ENCODE measurements at regions not wholly inside any gene's neighbourhood (a gene's known extent, or its start where the extent isn't known, plus 50 kb on each side); places are given as distances from the start of the nearest gene placed in this dataset.
"Not testable (repeated sequence)": the region's sequence is repeated elsewhere in the genome, so short reads cannot be mapped to it uniquely, and the experiment has no call there.

DNA sequence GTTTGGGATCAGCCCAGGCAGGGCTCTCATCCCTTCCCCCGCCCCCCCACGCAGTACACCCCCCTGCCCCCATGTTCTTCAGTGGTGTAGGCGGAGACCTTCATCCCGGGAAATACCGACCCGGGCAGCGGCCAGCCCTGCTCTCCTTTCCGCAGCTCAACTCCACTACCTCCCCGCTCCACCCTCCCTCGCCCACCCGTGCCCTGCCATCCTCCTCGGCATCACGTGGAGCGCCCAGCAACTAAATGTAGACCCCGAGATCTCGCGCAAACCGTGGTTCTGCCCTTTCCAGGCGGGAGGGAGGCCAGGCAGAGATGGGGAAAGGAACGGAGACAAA is 1932.2 kb upstream of the DEFB115 start:
- ChIA-PET POLR2A (no interaction called here), CTCF (no interaction called here)
- no peaks in the 10 kb centered on the region for H3K27me3 ChIP-seq (ENCODE audit: control insufficient read depth, insufficient read depth, low read length)
- no peak overlapping the region for H3K4me3 ChIP-seq (ENCODE audit: low read depth, low read length)
- TF ChIP-seq, protein P1, sequence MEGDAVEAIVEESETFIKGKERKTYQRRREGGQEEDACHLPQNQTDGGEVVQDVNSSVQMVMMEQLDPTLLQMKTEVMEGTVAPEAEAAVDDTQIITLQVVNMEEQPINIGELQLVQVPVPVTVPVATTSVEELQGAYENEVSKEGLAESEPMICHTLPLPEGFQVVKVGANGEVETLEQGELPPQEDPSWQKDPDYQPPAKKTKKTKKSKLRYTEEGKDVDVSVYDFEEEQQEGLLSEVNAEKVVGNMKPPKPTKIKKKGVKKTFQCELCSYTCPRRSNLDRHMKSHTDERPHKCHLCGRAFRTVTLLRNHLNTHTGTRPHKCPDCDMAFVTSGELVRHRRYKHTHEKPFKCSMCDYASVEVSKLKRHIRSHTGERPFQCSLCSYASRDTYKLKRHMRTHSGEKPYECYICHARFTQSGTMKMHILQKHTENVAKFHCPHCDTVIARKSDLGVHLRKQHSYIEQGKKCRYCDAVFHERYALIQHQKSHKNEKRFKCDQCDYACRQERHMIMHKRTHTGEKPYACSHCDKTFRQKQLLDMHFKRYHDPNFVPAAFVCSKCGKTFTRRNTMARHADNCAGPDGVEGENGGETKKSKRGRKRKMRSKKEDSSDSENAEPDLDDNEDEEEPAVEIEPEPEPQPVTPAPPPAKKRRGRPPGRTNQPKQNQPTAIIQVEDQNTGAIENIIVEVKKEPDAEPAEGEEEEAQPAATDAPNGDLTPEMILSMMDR (IDR thresholded peaks at IDR 0.05; ENCODE audit: low read depth, low read length), result no peak
- no peak overlapping the region for H3K27ac ChIP-seq (ENCODE audit: low read depth, low read length)
- H3K9me3 ChIP-seq (ENCODE audit: control insufficient read depth, insufficient read depth, low read length), result peaks cover 46% of the 10 kb centered on the region
- no peak for DNase-seq (ENCODE audit: low read depth, low spot score)

- POLR2A ChIA-PET; H3K27ac ChIP-seq (ENCODE audit: low read depth, low read length); CTCF ChIA-PET; H3K27me3 ChIP-seq (ENCODE audit: control insufficient read depth, insufficient read depth, low read length); DNase-seq (ENCODE audit: low read depth, low spot score); H3K4me3 ChIP-seq (ENCODE audit: low read depth, low read length): not testable (repeated sequence)
- peaks cover 50% of the 10 kb centered on the region for H3K9me3 ChIP-seq (ENCODE audit: control insufficient read depth, insufficient read depth, low read length)
These were observed 1931.7 kb upstream of the DEFB115 start for GRCh38 chr20:29325781-29326180.

- no peak overlapping the region for H3K27ac ChIP-seq (ENCODE audit: low read depth, low read length)
- ChIA-PET POLR2A (no interaction called here), CTCF (no interaction called here)
These were observed 1930.9 kb upstream of the DEFB115 start for GRCh38 chr20:29326376-29327070.

DNA sequence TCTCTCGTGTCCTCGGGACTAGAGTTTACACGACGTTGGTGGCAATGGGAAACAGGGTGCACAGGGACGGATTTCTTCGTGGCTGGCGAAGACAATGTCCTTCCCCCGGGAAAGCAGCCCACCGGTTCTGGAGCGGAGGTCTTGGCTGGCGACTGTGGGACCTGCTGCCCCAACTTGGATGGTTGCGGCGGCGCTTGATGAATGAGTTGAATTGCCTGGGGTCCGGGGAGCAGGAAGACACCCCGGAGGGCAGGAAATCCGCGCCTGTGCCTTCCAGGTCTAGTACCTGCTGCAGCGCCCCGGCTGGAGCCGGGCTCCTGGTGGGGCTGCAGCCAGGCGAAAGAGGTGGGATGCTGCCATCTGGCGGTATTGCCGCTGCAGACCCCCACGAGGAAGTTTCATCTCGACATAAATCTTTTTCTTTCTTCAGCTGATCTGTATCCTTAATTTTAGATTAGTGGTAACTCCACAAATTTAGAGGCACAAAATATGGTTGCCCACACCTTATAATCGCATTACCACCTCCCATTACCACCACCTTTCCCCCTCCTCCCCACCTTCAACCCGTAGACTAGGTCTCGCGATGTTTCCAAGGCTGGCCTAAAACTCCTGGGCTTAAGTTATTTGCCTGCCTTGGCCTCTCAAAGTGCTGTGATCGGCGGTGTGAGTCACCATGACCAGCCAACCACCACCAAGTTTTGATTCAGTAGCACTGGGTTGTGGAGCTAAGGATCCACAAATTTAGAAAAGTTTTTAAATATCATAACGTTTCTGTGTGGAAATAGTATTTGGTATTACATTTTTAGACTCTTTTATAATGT is 1929.7 kb upstream of the DEFB115 start:
- peaks cover 57% of the 10 kb centered on the region for H3K9me3 ChIP-seq (ENCODE audit: control insufficient read depth, insufficient read depth, low read length)
- CTCF ChIA-PET; H3K27me3 ChIP-seq (ENCODE audit: control insufficient read depth, insufficient read depth, low read length); DNase-seq (ENCODE audit: low read depth, low spot score); H3K4me3 ChIP-seq (ENCODE audit: low read depth, low read length); H3K27ac ChIP-seq (ENCODE audit: low read depth, low read length); POLR2A ChIA-PET: not testable (repeated sequence)

More at GRCh38 chr20:29326376-29327070, 1930.9 kb upstream of the DEFB115 start:
- DNase-seq (ENCODE audit: low read depth, low spot score), result no peak
- peaks cover 57% of the 10 kb centered on the region for H3K9me3 ChIP-seq (ENCODE audit: control insufficient read depth, insufficient read depth, low read length)
- no peaks in the 10 kb centered on the region for H3K27me3 ChIP-seq (ENCODE audit: control insufficient read depth, insufficient read depth, low read length)
- TF ChIP-seq, protein P1 (IDR thresholded peaks at IDR 0.05; ENCODE audit: low read depth, low read length), result no peak
- H3K4me3 ChIP-seq (ENCODE audit: low read depth, low read length), result no peak overlapping the region

GRCh38 chr20:29330429-29331115 is 1926.9 kb upstream of the DEFB115 start:
- CTCF ChIA-PET; H3K27ac ChIP-seq (ENCODE audit: low read depth, low read length); DNase-seq (ENCODE audit: low read depth, low spot score); H3K27me3 ChIP-seq (ENCODE audit: control insufficient read depth, insufficient read depth, low read length); H3K4me3 ChIP-seq (ENCODE audit: low read depth, low read length); POLR2A ChIA-PET: not testable (repeated sequence)
- peaks cover 35% of the 10 kb centered on the region for H3K9me3 ChIP-seq (ENCODE audit: control insufficient read depth, insufficient read depth, low read length)

- H3K27ac ChIP-seq (ENCODE audit: low read depth, low read length), result no peak overlapping the region
- H3K4me3 ChIP-seq (ENCODE audit: low read depth, low read length), result no peak overlapping the region
- DNase-seq (ENCODE audit: low read depth, low spot score), result no peak
- H3K27me3 ChIP-seq (ENCODE audit: control insufficient read depth, insufficient read depth, low read length), result no peaks in the 10 kb centered on the region
- TF ChIP-seq, protein P1 (IDR thresholded peaks at IDR 0.05; ENCODE audit: low read depth, low read length), result no peak
- H3K9me3 ChIP-seq (ENCODE audit: control insufficient read depth, insufficient read depth, low read length), result peaks cover 26% of the 10 kb centered on the region
- ChIA-PET POLR2A (no interaction called here), CTCF (no interaction called here)
These were observed 1907.6 kb upstream of the DEFB115 start for GRCh38 chr20:29349836-29350235.

DNA sequence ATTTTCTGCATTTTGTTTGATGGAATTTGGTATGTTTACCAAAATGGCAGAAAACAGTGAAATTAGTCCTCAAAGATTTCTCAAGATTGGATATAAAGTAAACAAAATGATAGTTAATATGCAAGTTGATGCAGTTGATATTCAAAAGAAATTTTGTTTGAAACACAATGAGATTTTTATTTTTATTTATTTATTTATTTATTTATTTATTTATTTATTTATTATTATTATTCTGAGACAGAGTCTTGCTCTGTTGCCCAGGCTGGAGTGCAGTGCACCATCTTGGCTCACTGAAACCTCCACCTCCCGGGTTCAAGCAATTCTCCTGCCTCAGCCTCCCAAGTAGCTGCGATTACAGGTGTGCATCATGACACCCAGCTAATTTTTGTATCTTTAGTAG is 1881.5 kb upstream of the DEFB115 start:
- H3K27ac ChIP-seq (ENCODE audit: low read depth, low read length); CTCF ChIA-PET; POLR2A ChIA-PET; H3K27me3 ChIP-seq (ENCODE audit: control insufficient read depth, insufficient read depth, low read length); DNase-seq (ENCODE audit: low read depth, low spot score); H3K4me3 ChIP-seq (ENCODE audit: low read depth, low read length): not testable (repeated sequence)
- H3K9me3 ChIP-seq (ENCODE audit: control insufficient read depth, insufficient read depth, low read length), result peaks cover 18% of the 10 kb centered on the region

DNA sequence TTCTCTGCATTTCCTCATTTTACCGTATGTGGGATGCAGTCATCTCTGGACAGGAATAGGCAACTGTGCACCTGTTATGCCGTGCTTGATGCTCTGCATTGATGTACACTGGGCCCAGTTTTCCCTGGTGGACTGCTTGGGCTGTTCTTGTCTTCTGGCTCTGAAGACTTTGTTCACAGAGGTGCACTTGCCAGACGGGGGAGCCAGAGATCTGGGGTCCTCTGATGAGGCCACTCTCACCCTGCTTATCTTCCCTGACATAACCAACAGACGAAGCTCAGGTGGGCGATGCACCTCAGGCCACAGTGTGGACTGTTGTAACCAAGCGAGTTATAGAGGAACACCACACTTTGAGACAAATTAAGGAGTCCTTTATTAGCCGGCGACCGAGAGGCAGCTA is 1864.6 kb upstream of the DEFB115 start:
- CTCF ChIA-PET; H3K27me3 ChIP-seq (ENCODE audit: control insufficient read depth, insufficient read depth, low read length): not testable (repeated sequence)

More for the DNA sequence above, 1864.6 kb upstream of the DEFB115 start:
- POLR2A ChIA-PET; DNase-seq (ENCODE audit: low read depth, low spot score); H3K4me3 ChIP-seq (ENCODE audit: low read depth, low read length); H3K27ac ChIP-seq (ENCODE audit: low read depth, low read length): not testable (repeated sequence)
- peaks cover 14% of the 10 kb centered on the region for H3K9me3 ChIP-seq (ENCODE audit: control insufficient read depth, insufficient read depth, low read length)

Measured in AG04450 (cell line).